Right lobe of liver (tissue), 6 donors: ENCODE measurements at regions not wholly inside any gene's neighbourhood (a gene's known extent, or its start where the extent isn't known, plus 50 kb on each side); places are given as distances from the start of the nearest gene placed in this dataset.

ENCODE experiments used
- ATAC-seq, 4 donors: fragments of 200-7000 bp; cut with Tn5 transposase; one replicate each; pipeline ENCODE4 v1.9.1; 2020; ENCODE audit warnings: mild to moderate bottlenecking in 4 of 4, moderate library complexity in 4 of 4
- DNase-seq, 3 donors: peaks; one replicate each; pipeline ENCODE4 v3.0.0-alpha.2; 2020
- H3K27ac ChIP-seq, 3 donors: fragments of 200-600 bp; one replicate each; pipeline ENCODE4 v1.8.0; 2022
- H3K27me3 ChIP-seq, 2 donors: fragments of 200-600 bp; one replicate each; pipeline ENCODE4 v1.8.0; 2022
- H3K36me3 ChIP-seq, 4 donors: fragments of 200-600 bp; sonication (generic) in 1 of 4; one replicate each; pipeline versions ENCODE4 v1.5.1 to v1.8.0; 2017 to 2022; ENCODE audit warnings: control low read depth in 1 of 4
- H3K4me1 ChIP-seq, 4 donors: fragments of 200-600 bp; sonication (generic) in 1 of 4; one replicate each; pipeline versions ENCODE4 v1.5.1 to v1.8.0; 2017 to 2022; ENCODE audit warnings: control low read depth in 1 of 4
- H3K4me3 ChIP-seq, 3 donors: fragments of 200-600 bp; one replicate each; pipeline ENCODE4 v1.8.0; 2022
- H3K9me3 ChIP-seq, 4 donors: fragments of 200-600 bp; sonication (generic) in 1 of 4; one replicate each; pipeline versions ENCODE4 v1.5.1 to v1.8.0; 2017 to 2022; ENCODE audit warnings: control low read depth in 1 of 4
- POLR2A ChIP-seq: fragments of 450-650 bp; IDR thresholded peaks from one replicate; pipeline ENCODE4 v1.6.1; 2017; ENCODE audit warnings: antibody characterized with exemption, mild to moderate bottlenecking
- WGBS: methylation state at CpG from one replicate; pipeline ENCODE4 v1.1.6; 2018; ENCODE audit warnings: low coverage, low lambda C conversion rate; ENCODE audit not compliant: insufficient coverage; ENCODE audit errors: missing lambda C conversion rate; 5-methylcytosine and 5-hydroxymethylcytosine counted together
- intact Hi-C, 2 donors: fragments of 100-400 bp; cut with DNase I; formaldehyde crosslinking; loops; one replicate each; pipeline versions ENCODE4 v1.11.2 to v1.14.1; 2022
- TF ChIP-seq, protein P1 (sequence below), 4 donors: fragments of 200-600 bp in 3 of 4; fragments of 450-650 bp in 1 of 4; IDR thresholded peaks; one replicate each; pipeline versions ENCODE4 v1.5.1 to v1.8.0; 2016 to 2022; ENCODE audit warnings: antibody characterized with exemption in 4 of 4, mild to moderate bottlenecking in 2 of 4
- donor health status: DM: no; HTN: yes; CAD: no.
- donor health status: DM: no; HTN: no; CAD: no.
- donor health status: DM: no; HTN: no; CAD: no.
- donor health status: DM: no; HTN: yes; CAD: no.
- donor health status: DM: no; HTN: yes; CAD: no.

DNA sequence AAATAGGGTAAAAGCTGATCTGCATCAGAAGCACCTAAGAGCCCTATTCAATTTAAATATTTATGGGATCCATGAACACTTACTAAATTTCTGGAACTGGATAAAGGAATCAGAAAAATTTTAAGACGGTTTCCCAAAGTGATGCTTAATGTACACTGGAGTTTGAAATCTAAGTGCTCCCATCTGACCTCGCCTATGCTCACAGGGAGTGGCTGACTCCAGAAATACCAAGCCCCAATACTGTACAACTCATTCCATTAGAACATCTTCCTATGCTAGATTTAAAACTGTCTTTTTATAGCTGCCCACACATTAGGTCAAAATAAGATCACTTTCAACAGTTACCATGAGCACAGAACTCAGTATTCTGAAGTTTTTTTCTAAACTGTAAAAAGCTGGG lies 1214.6 kb downstream of the CDH11 start:
- 57% methylated on average over 2 of the region's 2 CpGs for WGBS
- no peaks in the 10 kb centered on the region for H3K36me3 ChIP-seq
- H3K4me3 ChIP-seq, result no peak overlapping the region
- intact Hi-C loops, result no loop called here
- no peaks in the 10 kb centered on the region for H3K4me1 ChIP-seq
- no peaks in the 10 kb centered on the region for H3K9me3 ChIP-seq
- TF ChIP-seq, protein P1, sequence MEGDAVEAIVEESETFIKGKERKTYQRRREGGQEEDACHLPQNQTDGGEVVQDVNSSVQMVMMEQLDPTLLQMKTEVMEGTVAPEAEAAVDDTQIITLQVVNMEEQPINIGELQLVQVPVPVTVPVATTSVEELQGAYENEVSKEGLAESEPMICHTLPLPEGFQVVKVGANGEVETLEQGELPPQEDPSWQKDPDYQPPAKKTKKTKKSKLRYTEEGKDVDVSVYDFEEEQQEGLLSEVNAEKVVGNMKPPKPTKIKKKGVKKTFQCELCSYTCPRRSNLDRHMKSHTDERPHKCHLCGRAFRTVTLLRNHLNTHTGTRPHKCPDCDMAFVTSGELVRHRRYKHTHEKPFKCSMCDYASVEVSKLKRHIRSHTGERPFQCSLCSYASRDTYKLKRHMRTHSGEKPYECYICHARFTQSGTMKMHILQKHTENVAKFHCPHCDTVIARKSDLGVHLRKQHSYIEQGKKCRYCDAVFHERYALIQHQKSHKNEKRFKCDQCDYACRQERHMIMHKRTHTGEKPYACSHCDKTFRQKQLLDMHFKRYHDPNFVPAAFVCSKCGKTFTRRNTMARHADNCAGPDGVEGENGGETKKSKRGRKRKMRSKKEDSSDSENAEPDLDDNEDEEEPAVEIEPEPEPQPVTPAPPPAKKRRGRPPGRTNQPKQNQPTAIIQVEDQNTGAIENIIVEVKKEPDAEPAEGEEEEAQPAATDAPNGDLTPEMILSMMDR (IDR thresholded peaks at IDR 0.05), result no peak
- no peak for TF ChIP-seq POLR2A
- no peaks in the 10 kb centered on the region for H3K27me3 ChIP-seq
- DNase-seq (no peak), ATAC-seq (no peak)
- no peak overlapping the region for H3K27ac ChIP-seq

DNA sequence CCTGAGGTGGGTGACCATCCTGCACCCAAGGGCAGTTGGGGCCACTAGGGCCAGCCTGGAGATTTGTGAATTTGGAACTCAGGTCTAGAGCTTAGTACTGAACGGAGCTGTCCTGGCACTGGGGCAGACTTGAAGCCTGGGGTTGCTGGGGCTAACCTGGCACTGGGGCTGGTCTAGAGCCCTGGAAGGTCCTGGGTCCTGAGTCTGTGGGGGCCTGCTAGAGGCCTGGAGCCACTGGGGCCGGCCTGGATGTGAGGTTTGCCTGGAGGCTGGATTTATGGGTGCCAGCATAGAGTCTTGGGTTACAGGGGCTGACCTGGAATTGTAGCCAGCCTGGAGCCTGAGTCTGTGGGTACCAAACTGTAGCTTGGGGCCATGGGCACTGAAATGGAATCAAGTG lies 1216.9 kb downstream of the CDH11 start:
- Histone ChIP-seq H3K4me3 (no peak overlapping the region), H3K36me3 (no peaks in the 10 kb centered on the region), H3K27ac (no peak overlapping the region), H3K4me1 (no peaks in the 10 kb centered on the region), H3K27me3 (no peaks in the 10 kb centered on the region), H3K9me3 (no peaks in the 10 kb centered on the region)
- TF ChIP-seq POLR2A, result no peak
- TF ChIP-seq, protein P1 (IDR thresholded peaks at IDR 0.05), result no peak
- DNase-seq (no peak), ATAC-seq (no peak)
- WGBS, result no CpG with 5 or more reads among the region's 2 CpGs
- intact Hi-C loops, result no loop called here

DNA sequence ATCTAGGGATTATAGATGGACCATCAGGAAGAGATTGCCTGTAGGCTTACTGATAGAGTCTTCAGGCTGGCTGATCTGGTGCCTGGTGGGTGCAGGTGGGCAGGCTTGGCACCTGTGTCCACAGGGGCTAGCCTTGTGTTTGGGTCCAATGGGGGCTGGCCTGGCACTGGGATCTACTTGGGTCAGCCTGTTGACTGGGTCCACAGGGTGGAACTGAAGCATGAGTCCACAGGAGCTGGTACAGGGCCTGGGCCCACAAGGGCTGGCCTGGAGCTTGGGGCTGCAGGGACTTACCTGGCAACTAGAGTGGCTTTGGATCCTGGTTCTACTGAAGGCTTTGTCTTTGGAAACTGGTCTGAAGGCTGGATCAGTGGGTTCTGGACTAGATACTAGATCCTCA lies 1217.7 kb downstream of the CDH11 start:
- no peaks in the 10 kb centered on the region for H3K9me3 ChIP-seq
- H3K4me1 ChIP-seq, result no peaks in the 10 kb centered on the region
- H3K27ac ChIP-seq, result no peak overlapping the region
- TF ChIP-seq POLR2A, result no peak
- TF ChIP-seq, protein P1 (IDR thresholded peaks at IDR 0.05), result no peak
- H3K4me3 ChIP-seq, result no peak overlapping the region
- intact Hi-C loops, result no loop called here
- ATAC-seq (peak in 1 of 4 donors; percentile 33), DNase-seq (no peak)
- H3K27me3 ChIP-seq, result no peaks in the 10 kb centered on the region
- H3K36me3 ChIP-seq, result no peaks in the 10 kb centered on the region

DNA sequence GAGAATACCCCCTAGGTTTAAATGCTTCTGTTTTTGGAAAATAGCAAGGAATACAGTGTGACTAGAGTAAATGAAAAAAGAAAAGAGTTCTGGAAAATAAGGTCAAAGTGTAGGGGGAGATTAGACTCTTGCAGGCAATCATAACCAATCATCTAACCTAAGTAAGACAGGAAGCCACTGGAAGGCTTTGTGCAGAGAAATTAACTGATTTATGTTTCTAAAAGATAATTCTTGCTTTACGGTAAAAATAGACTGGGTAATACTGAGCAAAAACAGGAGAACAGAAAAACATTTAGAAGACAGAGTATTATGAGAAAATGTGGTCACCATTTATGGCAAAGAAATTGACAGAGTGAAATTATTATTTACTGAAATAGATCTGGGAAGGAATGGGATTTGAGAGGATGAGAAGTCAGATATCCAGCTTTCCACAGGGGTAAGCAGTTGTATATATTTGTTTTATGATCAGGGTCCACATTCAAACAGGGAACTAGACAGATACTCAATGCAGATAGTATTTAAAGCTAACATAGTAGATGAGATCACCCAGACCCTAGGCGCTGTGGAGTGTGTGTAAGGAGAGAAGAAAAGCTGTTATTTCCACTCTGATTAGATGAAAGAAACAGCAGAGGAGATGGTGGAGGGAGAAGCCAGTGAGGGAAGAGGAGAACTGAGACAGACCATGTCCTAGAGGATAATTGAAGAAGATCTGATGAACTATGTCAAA lies 1225.3 kb downstream of the CDH11 start:
- no peak overlapping the region for H3K27ac ChIP-seq
- no peak for ATAC-seq
- no peaks in the 10 kb centered on the region for H3K4me1 ChIP-seq
- no peaks in the 10 kb centered on the region for H3K36me3 ChIP-seq
- H3K4me3 ChIP-seq, result no peak overlapping the region
- DNase-seq, result no peak
- intact Hi-C loops, result no loop called here
- no peaks in the 10 kb centered on the region for H3K27me3 ChIP-seq
- no peak for TF ChIP-seq POLR2A
- TF ChIP-seq, protein P1 (IDR thresholded peaks at IDR 0.05), result no peak
- WGBS, result 62% methylated on average over 2 of the region's 2 CpGs
- H3K9me3 ChIP-seq, result no peaks in the 10 kb centered on the region

DNA sequence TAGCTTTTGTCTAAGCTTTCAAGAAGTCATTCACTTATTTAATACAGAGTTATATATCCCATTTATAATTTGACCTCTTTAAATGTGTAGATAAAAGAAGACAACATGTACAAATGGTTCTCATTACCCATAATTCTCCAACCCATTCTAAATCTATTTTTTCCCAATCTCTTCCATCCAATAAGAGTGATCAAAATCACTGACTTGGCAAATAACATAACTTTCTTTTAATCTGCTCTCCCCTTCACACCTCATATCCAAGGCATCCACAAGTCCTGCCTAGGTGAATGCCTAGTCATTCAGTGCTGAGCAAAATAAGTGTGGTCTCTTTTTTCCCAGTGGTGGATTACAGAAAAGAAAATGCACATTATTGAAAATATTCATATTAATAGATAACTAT lies 1231.1 kb downstream of the CDH11 start:
- intact Hi-C loops, result no loop called here
- no peak for TF ChIP-seq POLR2A
- Histone ChIP-seq H3K9me3 (no peaks in the 10 kb centered on the region), H3K36me3 (no peaks in the 10 kb centered on the region), H3K4me3 (no peak overlapping the region), H3K27me3 (no peaks in the 10 kb centered on the region), H3K4me1 (no peaks in the 10 kb centered on the region), H3K27ac (no peak overlapping the region)
- ATAC-seq (no peak), DNase-seq (no peak)
